ENCODE measurements at regions not wholly inside any gene's neighbourhood (a gene's known extent, or its start where the extent isn't known, plus 50 kb on each side); places are given as distances from the start of the nearest gene placed in this dataset.

- Histone ChIP-seq H3K36me3 (ENCODE audit: insufficient read depth, low read length) (no peaks in the 10 kb centered on the region), H3K27me3 (ENCODE audit: insufficient read depth, low read length, poor library complexity, severe bottlenecking) (no peaks in the 10 kb centered on the region), H3K9me2 (replicated peaks; ENCODE audit: low read depth, low read length) (no peaks in the 10 kb centered on the region), H3K4me3 (ENCODE audit: low read length, poor library complexity, severe bottlenecking) (no peak overlapping the region), H3K79me2 (ENCODE audit: insufficient read depth, low read length) (no peaks in the 10 kb centered on the region), H3K9ac (ENCODE audit: low read depth, low read length, poor library complexity, severe bottlenecking) (no peak overlapping the region), H3F3A (ENCODE audit: low read depth) (no peaks in the 10 kb centered on the region), H3K4me1 (ENCODE audit: insufficient read depth, low read length, poor library complexity, severe bottlenecking) (no peaks in the 10 kb centered on the region), H3K9me3 (ENCODE audit: insufficient read depth, low read depth, low read length) (no peaks in the 10 kb centered on the region), H2AFZ (ENCODE audit: low read length) (no peak overlapping the region), H3K4me2 (ENCODE audit: low read depth, low read length, poor library complexity, severe bottlenecking) (no peak overlapping the region), H4K20me1 (ENCODE audit: insufficient read depth, low read length, poor library complexity, severe bottlenecking) (no peaks in the 10 kb centered on the region)
- no peak for TF ChIP-seq EZH2phosphoT487 (IDR thresholded peaks at IDR 0.05; ENCODE audit: borderline replicate concordance)
- TF ChIP-seq, protein P1, sequence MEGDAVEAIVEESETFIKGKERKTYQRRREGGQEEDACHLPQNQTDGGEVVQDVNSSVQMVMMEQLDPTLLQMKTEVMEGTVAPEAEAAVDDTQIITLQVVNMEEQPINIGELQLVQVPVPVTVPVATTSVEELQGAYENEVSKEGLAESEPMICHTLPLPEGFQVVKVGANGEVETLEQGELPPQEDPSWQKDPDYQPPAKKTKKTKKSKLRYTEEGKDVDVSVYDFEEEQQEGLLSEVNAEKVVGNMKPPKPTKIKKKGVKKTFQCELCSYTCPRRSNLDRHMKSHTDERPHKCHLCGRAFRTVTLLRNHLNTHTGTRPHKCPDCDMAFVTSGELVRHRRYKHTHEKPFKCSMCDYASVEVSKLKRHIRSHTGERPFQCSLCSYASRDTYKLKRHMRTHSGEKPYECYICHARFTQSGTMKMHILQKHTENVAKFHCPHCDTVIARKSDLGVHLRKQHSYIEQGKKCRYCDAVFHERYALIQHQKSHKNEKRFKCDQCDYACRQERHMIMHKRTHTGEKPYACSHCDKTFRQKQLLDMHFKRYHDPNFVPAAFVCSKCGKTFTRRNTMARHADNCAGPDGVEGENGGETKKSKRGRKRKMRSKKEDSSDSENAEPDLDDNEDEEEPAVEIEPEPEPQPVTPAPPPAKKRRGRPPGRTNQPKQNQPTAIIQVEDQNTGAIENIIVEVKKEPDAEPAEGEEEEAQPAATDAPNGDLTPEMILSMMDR (conservative IDR thresholded peaks at IDR 0.05; ENCODE audit: low read length), result no peak
Observed at GRCh38 chr16:9343276-9343675, 251.8 kb downstream of the HAPSTR1 start.

DNA sequence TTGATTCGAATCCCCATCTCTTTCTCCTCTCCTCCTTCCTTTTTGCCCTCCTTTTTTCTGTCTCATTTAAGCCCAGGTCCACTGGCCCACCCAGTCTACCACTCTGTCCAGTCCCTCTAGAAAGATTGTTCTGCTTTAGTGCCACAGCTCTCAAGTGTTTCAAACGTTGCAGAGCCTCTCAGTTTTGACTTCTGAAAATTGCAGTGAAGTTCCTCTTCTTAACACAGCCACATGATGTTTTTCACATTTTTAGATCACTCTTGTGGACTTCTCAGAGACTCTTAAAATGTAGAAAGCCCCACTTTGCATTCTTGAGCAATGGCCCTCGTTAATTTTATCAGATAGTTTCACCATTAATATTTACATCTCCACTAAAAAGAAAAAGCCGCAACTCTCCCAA, 253.1 kb downstream of the HAPSTR1 start:
- no peaks in the 10 kb centered on the region for H3K4me1 ChIP-seq (ENCODE audit: insufficient read depth, low read length, poor library complexity, severe bottlenecking)
- H3K9me3 ChIP-seq (ENCODE audit: insufficient read depth, low read depth, low read length), result no peaks in the 10 kb centered on the region
- H3K4me3 ChIP-seq (ENCODE audit: low read length, poor library complexity, severe bottlenecking), result no peak overlapping the region
- TF ChIP-seq EZH2phosphoT487 (IDR thresholded peaks at IDR 0.05; ENCODE audit: borderline replicate concordance), result no peak
- TF ChIP-seq, protein P1 (conservative IDR thresholded peaks at IDR 0.05; ENCODE audit: low read length), result no peak
- H3K9me2 ChIP-seq (replicated peaks; ENCODE audit: low read depth, low read length), result no peaks in the 10 kb centered on the region
- H3F3A ChIP-seq (ENCODE audit: low read depth), result no peaks in the 10 kb centered on the region
- H3K4me2 ChIP-seq (ENCODE audit: low read depth, low read length, poor library complexity, severe bottlenecking), result no peak overlapping the region
- no peak overlapping the region for H2AFZ ChIP-seq (ENCODE audit: low read length)
- H3K36me3 ChIP-seq (ENCODE audit: insufficient read depth, low read length), result no peaks in the 10 kb centered on the region
- no peaks in the 10 kb centered on the region for H3K79me2 ChIP-seq (ENCODE audit: insufficient read depth, low read length)
- no peaks in the 10 kb centered on the region for H4K20me1 ChIP-seq (ENCODE audit: insufficient read depth, low read length, poor library complexity, severe bottlenecking)
- H3K9ac ChIP-seq (ENCODE audit: low read depth, low read length, poor library complexity, severe bottlenecking), result no peak overlapping the region
- no peaks in the 10 kb centered on the region for H3K27me3 ChIP-seq (ENCODE audit: insufficient read depth, low read length, poor library complexity, severe bottlenecking)

DNA sequence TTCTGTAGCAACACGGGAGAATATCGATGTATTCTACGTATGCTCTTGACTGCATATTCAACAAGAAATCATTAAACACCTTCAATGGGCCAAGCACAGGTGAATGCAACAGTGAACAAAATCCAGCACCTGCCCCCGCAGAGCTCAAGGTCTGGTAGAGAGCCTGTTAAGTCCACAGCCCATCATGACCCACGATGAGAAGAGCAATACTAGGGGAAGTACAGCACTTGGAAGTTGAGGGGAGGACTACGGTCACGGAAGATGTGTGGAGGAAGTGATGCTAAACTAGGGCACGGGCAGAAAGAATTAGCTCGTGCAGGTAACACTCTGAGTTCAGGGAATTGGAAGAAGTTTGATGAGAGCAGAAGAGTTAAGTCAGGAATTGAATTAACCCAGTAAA, 253.6 kb downstream of the HAPSTR1 start:
- no peaks in the 10 kb centered on the region for H3K4me1 ChIP-seq (ENCODE audit: insufficient read depth, low read length, poor library complexity, severe bottlenecking)
- H3K4me3 ChIP-seq (ENCODE audit: low read length, poor library complexity, severe bottlenecking), result no peak overlapping the region
- no peaks in the 10 kb centered on the region for H4K20me1 ChIP-seq (ENCODE audit: insufficient read depth, low read length, poor library complexity, severe bottlenecking)
- no peaks in the 10 kb centered on the region for H3F3A ChIP-seq (ENCODE audit: low read depth)
- no peaks in the 10 kb centered on the region for H3K36me3 ChIP-seq (ENCODE audit: insufficient read depth, low read length)
- H3K4me2 ChIP-seq (ENCODE audit: low read depth, low read length, poor library complexity, severe bottlenecking), result no peak overlapping the region
- H3K9me2 ChIP-seq (replicated peaks; ENCODE audit: low read depth, low read length), result no peaks in the 10 kb centered on the region
- H3K9me3 ChIP-seq (ENCODE audit: insufficient read depth, low read depth, low read length), result no peaks in the 10 kb centered on the region
- TF ChIP-seq, protein P1 (conservative IDR thresholded peaks at IDR 0.05; ENCODE audit: low read length), result no peak
- TF ChIP-seq EZH2phosphoT487 (IDR thresholded peaks at IDR 0.05; ENCODE audit: borderline replicate concordance), result no peak
- H3K79me2 ChIP-seq (ENCODE audit: insufficient read depth, low read length), result no peaks in the 10 kb centered on the region
- H3K27me3 ChIP-seq (ENCODE audit: insufficient read depth, low read length, poor library complexity, severe bottlenecking), result no peaks in the 10 kb centered on the region
- no peak overlapping the region for H2AFZ ChIP-seq (ENCODE audit: low read length)
- no peak overlapping the region for H3K9ac ChIP-seq (ENCODE audit: low read depth, low read length, poor library complexity, severe bottlenecking)
